DOHH2 (cell line): ENCODE measurements at regions not wholly inside any gene's neighbourhood (a gene's known extent, or its start where the extent isn't known, plus 50 kb on each side); places are given as distances from the start of the nearest gene placed in this dataset.
"Not testable (repeated sequence)": the region's sequence is repeated elsewhere in the genome, so short reads cannot be mapped to it uniquely, and the experiment has no call there.

ENCODE experiments used
- H3F3A ChIP-seq: fragments of 200-600 bp; sonication (generic), shearing (Covaris generic); 2 replicates; pipeline ENCODE4 v1.6.0; 2016; ENCODE audit warnings: antibody characterized with exemption, mild to moderate bottlenecking; ENCODE audit not compliant: control insufficient read depth, insufficient read depth
- H3K27ac ChIP-seq: fragments of 200-600 bp; sonication (generic); 2 replicates; pipeline ENCODE4 v1.5.1; 2014; ENCODE audit warnings: low read depth, mild to moderate bottlenecking, low read length, moderate library complexity
- H3K27me3 ChIP-seq: fragments of 200-600 bp; sonication (generic); 2 replicates; pipeline ENCODE4 v1.6.1; 2014; ENCODE audit warnings: mild to moderate bottlenecking, low read length, mixed read lengths; ENCODE audit not compliant: control insufficient read depth
- H3K36me3 ChIP-seq: fragments of 200-600 bp; sonication (generic); 2 replicates; pipeline ENCODE4 v1.6.1; 2014; ENCODE audit warnings: mild to moderate bottlenecking, low read length, moderate library complexity, mixed read lengths; ENCODE audit not compliant: control insufficient read depth
- H3K4me1 ChIP-seq: fragments of 200-600 bp; sonication (generic); 2 replicates; pipeline ENCODE4 v1.6.1; 2014; ENCODE audit warnings: mild to moderate bottlenecking, low read length, mixed read lengths; ENCODE audit not compliant: control insufficient read depth
- H3K4me2 ChIP-seq: fragments of 200-600 bp; sonication (generic); 2 replicates; pipeline ENCODE4 v1.6.0; 2014; ENCODE audit warnings: mild to moderate bottlenecking, low read length, moderate library complexity
- H3K4me3 ChIP-seq: fragments of 200-600 bp; sonication (generic); 2 replicates; pipeline ENCODE4 v1.5.1; 2014; ENCODE audit warnings: mild to moderate bottlenecking, low read length, mixed read lengths
- H3K79me2 ChIP-seq: fragments of 200-600 bp; sonication (generic); 2 replicates; pipeline ENCODE4 v1.6.1; 2014; ENCODE audit warnings: mild to moderate bottlenecking, low read length, mixed read lengths; ENCODE audit not compliant: control insufficient read depth
- H3K9me2 ChIP-seq: fragments of 200-600 bp; sonication (generic); replicated peaks from 2 replicates; pipeline ENCODE4 v1.6.1; 2014; ENCODE audit warnings: mild to moderate bottlenecking, low read length, mixed read lengths; ENCODE audit not compliant: control insufficient read depth
- H3K9me3 ChIP-seq: fragments of 200-600 bp; sonication (generic); 2 replicates; pipeline ENCODE4 v1.6.1; 2014; ENCODE audit warnings: antibody characterized with exemption, low read length, mixed read lengths; ENCODE audit not compliant: control insufficient read depth, insufficient read depth
- H4K20me1 ChIP-seq: fragments of 200-600 bp; sonication (generic); 2 replicates; pipeline ENCODE4 v1.6.0; 2014; ENCODE audit warnings: low read depth, mild to moderate bottlenecking, antibody characterized with exemption, low read length, moderate library complexity; ENCODE audit not compliant: control insufficient read depth, insufficient read depth
- CTCF ChIP-seq: fragments of 200-600 bp; sonication (generic); IDR thresholded peaks from one replicate; pipeline ENCODE4 v1.5.1; 2014; ENCODE audit warnings: antibody characterized with exemption, mild to moderate bottlenecking, low read depth, low read length; ENCODE audit not compliant: poor library complexity, severe bottlenecking
- EZH2phosphoT487 ChIP-seq: fragments of 200-600 bp; sonication (generic); IDR thresholded peaks from 2 replicates; pipeline ENCODE4 v1.6.1; 2017; ENCODE audit warnings: borderline replicate concordance, mild to moderate bottlenecking, antibody characterized with exemption, low read length, moderate library complexity, mixed read lengths

- H3F3A ChIP-seq: no peaks in the 10 kb centered on the region
- H3K4me3 ChIP-seq: no peak overlapping the region
- no peaks in the 10 kb centered on the region for H3K36me3 ChIP-seq
- TF ChIP-seq EZH2phosphoT487 (no peak), CTCF (no peak)
- H4K20me1 ChIP-seq: no peaks in the 10 kb centered on the region
- H3K79me2 ChIP-seq: no peaks in the 10 kb centered on the region
- no peak overlapping the region for H3K4me2 ChIP-seq
- no peaks in the 10 kb centered on the region for H3K9me3 ChIP-seq
- H3K27ac ChIP-seq: no peak overlapping the region
- H3K27me3 ChIP-seq: 0 out of 2 replicates have a peak, but pooled peaks cover 3% of the 10 kb centered on the region
- H3K9me2 ChIP-seq: no peaks in the 10 kb centered on the region
- no peaks in the 10 kb centered on the region for H3K4me1 ChIP-seq
Measured at GRCh38 chr3:106981392-106981791, 395.8 kb upstream of the CCDC54 start.

- no peaks in the 10 kb centered on the region for H4K20me1 ChIP-seq
Measured at GRCh38 chr3:106985721-106986120, 391.5 kb upstream of the CCDC54 start.

GRCh38 chr3:106998841-106999682 lies 378.2 kb upstream of the CCDC54 start:
- H3K9me2 ChIP-seq, H3K36me3 ChIP-seq, H3K27ac ChIP-seq, H3F3A ChIP-seq, H4K20me1 ChIP-seq, H3K79me2 ChIP-seq, H3K9me3 ChIP-seq: not testable (repeated sequence)
- Histone ChIP-seq H3K4me2 (peak overlapping the region; percentile 37), H3K27me3 (peaks cover 18% of the 10 kb centered on the region; the same call in 1 of the 2 replicates), H3K4me1 (peaks cover 24% of the 10 kb centered on the region), H3K4me3 (0 out of 2 replicates have a peak overlapping the region, but pooled peaks have one; percentile 20)

More at GRCh38 chr3:106985721-106986120, 391.5 kb upstream of the CCDC54 start:
- Histone ChIP-seq H3K79me2 (no peaks in the 10 kb centered on the region), H3K27ac (no peak overlapping the region), H3K4me2 (no peak overlapping the region), H3K27me3 (0 out of 2 replicates have a peak, but pooled peaks cover 3% of the 10 kb centered on the region), H3K9me2 (no peaks in the 10 kb centered on the region), H3K4me1 (no peaks in the 10 kb centered on the region), H3K9me3 (no peaks in the 10 kb centered on the region), H3K36me3 (no peaks in the 10 kb centered on the region), H3K4me3 (no peak overlapping the region), H3F3A (no peaks in the 10 kb centered on the region)
- TF ChIP-seq EZH2phosphoT487 (no peak), CTCF (no peak)

GRCh38 chr3:107001635-107002034 lies 375.6 kb upstream of the CCDC54 start:
- H3K27ac ChIP-seq: no peak overlapping the region
- no peaks in the 10 kb centered on the region for H3K36me3 ChIP-seq
- TF ChIP-seq CTCF: no peak
- no peak for TF ChIP-seq EZH2phosphoT487
- no peaks in the 10 kb centered on the region for H3K79me2 ChIP-seq
- H3K27me3 ChIP-seq: peaks cover 14% of the 10 kb centered on the region; the same call in 1 of the 2 replicates
- no peaks in the 10 kb centered on the region for H3K9me2 ChIP-seq
- no peak overlapping the region for H3K4me2 ChIP-seq
- no peaks in the 10 kb centered on the region for H3F3A ChIP-seq
- H3K4me1 ChIP-seq: peaks cover 24% of the 10 kb centered on the region
- H3K9me3 ChIP-seq: peaks cover 8% of the 10 kb centered on the region
- no peak overlapping the region for H3K4me3 ChIP-seq
- H4K20me1 ChIP-seq: no peaks in the 10 kb centered on the region

- not testable (repeated sequence) for H3K79me2 ChIP-seq, H3K27ac ChIP-seq, H3K4me3 ChIP-seq, H4K20me1 ChIP-seq, H3K36me3 ChIP-seq, H3K27me3 ChIP-seq, H3F3A ChIP-seq, H3K9me3 ChIP-seq, H3K4me1 ChIP-seq, H3K4me2 ChIP-seq, H3K9me2 ChIP-seq
Measured at GRCh38 chr3:107005352-107005751, 371.9 kb upstream of the CCDC54 start.
